Keratinocyte (primary cell): ENCODE measurements at regions not wholly inside any gene's neighbourhood (a gene's known extent, or its start where the extent isn't known, plus 50 kb on each side); places are given as distances from the start of the nearest gene placed in this dataset.

Experiments used
- DNase-seq: peaks from one replicate; pipeline ENCODE4 v3.0.0-alpha.2; 2011; ENCODE audit warnings: low read depth, missing footprints, low spot score
- FAIRE-seq: peaks from 2 replicates; lab custom pipeline; 2011; peaks lifted over from hg19 to GRCh38; lab: Jason Lieb, UNC
- H2AFZ ChIP-seq: 2 replicates; pipeline ENCODE4 v1.6.0; 2012; ENCODE audit warnings: low read length, control low read depth, inconsistent platforms; ENCODE audit not compliant: control insufficient read depth
- H3K27ac ChIP-seq: 2 replicates; pipeline ENCODE4 v1.5.1; 2011; ENCODE audit warnings: low read length; ENCODE audit not compliant: control insufficient read depth, insufficient read depth
- H3K27me3 ChIP-seq: 3 replicates; pipeline ENCODE4 v1.6.0; 2011; ENCODE audit warnings: low read length; ENCODE audit not compliant: control insufficient read depth, insufficient read depth; ENCODE audit errors: extremely low read depth
- H3K36me3 ChIP-seq, 2 experiments: 2 replicates in 1 of 2; 3 replicates in 1 of 2; pipeline ENCODE4 v1.5.1; 2011; ENCODE audit warnings: low read length in 2 of 2, mild to moderate bottlenecking in 1 of 2; ENCODE audit not compliant: control insufficient read depth in 2 of 2, insufficient read depth in 2 of 2; ENCODE audit errors: extremely low read depth in 1 of 2
- H3K4me1 ChIP-seq: 3 replicates; pipeline ENCODE4 v1.5.1; 2011; ENCODE audit warnings: low read length; ENCODE audit not compliant: control insufficient read depth, insufficient read depth; ENCODE audit errors: extremely low read depth
- H3K4me2 ChIP-seq: 3 replicates; pipeline ENCODE4 v1.6.0; 2011; ENCODE audit warnings: low read depth, low read length; ENCODE audit not compliant: control insufficient read depth, insufficient read depth; ENCODE audit errors: extremely low read depth
- H3K4me3 ChIP-seq, 3 experiments: fragments of 200-600 bp in 1 of 3; sonication (generic) in 1 of 3; 2 replicates in 2 of 3; 3 replicates in 1 of 3; pipeline ENCODE4 v1.5.1; 2011 to 2016; ENCODE audit warnings: low read length in 3 of 3, mild to moderate bottlenecking in 3 of 3, control low read depth in 2 of 3, inconsistent platforms in 1 of 3, low read depth in 1 of 3, mixed read lengths in 1 of 3, mixed run types in 1 of 3, moderate library complexity in 1 of 3; ENCODE audit not compliant: control insufficient read depth in 2 of 3, insufficient read depth in 2 of 3; ENCODE audit errors: extremely low read depth in 1 of 3
- H3K79me2 ChIP-seq: 2 replicates; pipeline ENCODE4 v1.6.0; 2012; ENCODE audit warnings: low read length; ENCODE audit not compliant: control insufficient read depth, insufficient read depth
- H3K9ac ChIP-seq: 3 replicates; pipeline ENCODE4 v1.6.0; 2011; ENCODE audit warnings: low read length; ENCODE audit not compliant: control insufficient read depth, insufficient read depth; ENCODE audit errors: extremely low read depth
- H3K9me1 ChIP-seq: 3 replicates; pipeline ENCODE4 v1.6.0; 2011; ENCODE audit warnings: low read length; ENCODE audit not compliant: control insufficient read depth, insufficient read depth; ENCODE audit errors: extremely low read depth
- H3K9me3 ChIP-seq: 2 replicates; pipeline ENCODE4 v1.5.1; 2012; ENCODE audit warnings: low read depth, low read length; ENCODE audit not compliant: control insufficient read depth
- H4K20me1 ChIP-seq: 3 replicates; pipeline ENCODE4 v1.6.0; 2011; ENCODE audit warnings: low read length; ENCODE audit not compliant: control insufficient read depth, insufficient read depth; ENCODE audit errors: extremely low read depth
- EZH2 ChIP-seq: IDR thresholded peaks from one replicate; pipeline ENCODE4 v1.6.1; 2012; ENCODE audit warnings: inconsistent platforms, mild to moderate bottlenecking, low read length, moderate library complexity
- dilution Hi-C: fragments of 300-500 bp; cut with MboI; formaldehyde crosslinking; loops from one replicate; pipeline ENCODE4 v1.7.0; 2020; ENCODE audit warnings: low sequenced_read_pairs; ENCODE audit not compliant: extremely low pct_ligation_motif_present
- TF ChIP-seq, protein P1 (sequence below), 3 experiments: IDR thresholded peaks in 1 of 3; conservative IDR thresholded peaks in 1 of 3; optimal IDR thresholded peaks in 1 of 3; 2 replicates in 2 of 3; 3 replicates in 1 of 3; pipeline versions ENCODE3 to v1.5.1; 2011; ENCODE audit warnings: low read length in 3 of 3, mild to moderate bottlenecking in 3 of 3, moderate library complexity in 2 of 3, control low read depth in 1 of 3, inconsistent platforms in 1 of 3; ENCODE audit not compliant: insufficient read depth in 2 of 3; ENCODE audit errors: extremely low read depth in 1 of 3

DNA sequence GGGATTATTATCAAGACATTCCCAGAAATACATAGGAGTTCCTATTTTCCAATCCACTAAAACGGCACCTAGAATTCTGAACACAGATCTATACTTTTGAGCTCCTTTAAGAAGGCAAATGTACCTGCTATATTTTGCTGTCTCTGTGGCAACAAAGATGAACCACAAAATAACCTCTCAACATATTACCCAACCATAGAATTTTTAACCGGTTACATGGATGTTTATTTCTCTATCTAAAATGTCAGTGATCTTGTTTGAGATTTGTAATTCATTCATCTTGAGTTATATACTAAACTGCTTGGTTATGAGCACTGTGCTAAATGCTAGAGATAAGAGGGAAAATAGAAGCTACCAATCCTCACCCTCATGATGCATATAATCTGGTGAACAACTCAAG is 117.5 kb upstream of the HMGCLL1 start:
- dilution Hi-C loops: no loop called here
- Histone ChIP-seq H3K4me2 (no peak overlapping the region), H3K9ac (no peak overlapping the region), H3K9me1 (no peaks in the 10 kb centered on the region), H3K4me1 (no peaks in the 10 kb centered on the region), H3K27me3 (no peaks in the 10 kb centered on the region), H3K9me3 (no peaks in the 10 kb centered on the region), H3K36me3 (no peaks in the 10 kb centered on the region), H2AFZ (no peak overlapping the region), H3K4me3 (no peak overlapping the region), H3K79me2 (no peaks in the 10 kb centered on the region), H3K27ac (no peak overlapping the region), H4K20me1 (no peaks in the 10 kb centered on the region)
- no peak for DNase-seq
- TF ChIP-seq, protein P1, sequence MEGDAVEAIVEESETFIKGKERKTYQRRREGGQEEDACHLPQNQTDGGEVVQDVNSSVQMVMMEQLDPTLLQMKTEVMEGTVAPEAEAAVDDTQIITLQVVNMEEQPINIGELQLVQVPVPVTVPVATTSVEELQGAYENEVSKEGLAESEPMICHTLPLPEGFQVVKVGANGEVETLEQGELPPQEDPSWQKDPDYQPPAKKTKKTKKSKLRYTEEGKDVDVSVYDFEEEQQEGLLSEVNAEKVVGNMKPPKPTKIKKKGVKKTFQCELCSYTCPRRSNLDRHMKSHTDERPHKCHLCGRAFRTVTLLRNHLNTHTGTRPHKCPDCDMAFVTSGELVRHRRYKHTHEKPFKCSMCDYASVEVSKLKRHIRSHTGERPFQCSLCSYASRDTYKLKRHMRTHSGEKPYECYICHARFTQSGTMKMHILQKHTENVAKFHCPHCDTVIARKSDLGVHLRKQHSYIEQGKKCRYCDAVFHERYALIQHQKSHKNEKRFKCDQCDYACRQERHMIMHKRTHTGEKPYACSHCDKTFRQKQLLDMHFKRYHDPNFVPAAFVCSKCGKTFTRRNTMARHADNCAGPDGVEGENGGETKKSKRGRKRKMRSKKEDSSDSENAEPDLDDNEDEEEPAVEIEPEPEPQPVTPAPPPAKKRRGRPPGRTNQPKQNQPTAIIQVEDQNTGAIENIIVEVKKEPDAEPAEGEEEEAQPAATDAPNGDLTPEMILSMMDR (optimal IDR thresholded peaks at IDR 0.05 in 1 of 3, IDR thresholded peaks at IDR 0.05 in 1 of 3, conservative IDR thresholded peaks at IDR 0.05 in 1 of 3; ENCODE audit: extremely low read depth in 1 of 3, insufficient read depth in 2 of 3, low read length in 3 of 3): no peak
- TF ChIP-seq EZH2: no peak
- FAIRE-seq: no peak

GRCh38 chr6:55696041-55696440 is 117.0 kb upstream of the HMGCLL1 start:
- Histone ChIP-seq H3K9ac (no peak overlapping the region), H3K4me2 (no peak overlapping the region), H3K36me3 (no peaks in the 10 kb centered on the region), H3K9me1 (no peaks in the 10 kb centered on the region), H2AFZ (no peak overlapping the region), H3K4me1 (no peaks in the 10 kb centered on the region), H3K4me3 (no peak overlapping the region), H3K9me3 (no peaks in the 10 kb centered on the region), H3K27ac (no peak overlapping the region), H3K27me3 (no peaks in the 10 kb centered on the region), H4K20me1 (no peaks in the 10 kb centered on the region), H3K79me2 (no peaks in the 10 kb centered on the region)
- FAIRE-seq (no peak), DNase-seq (no peak)
- TF ChIP-seq, protein P1 (optimal IDR thresholded peaks at IDR 0.05 in 1 of 3, IDR thresholded peaks at IDR 0.05 in 1 of 3, conservative IDR thresholded peaks at IDR 0.05 in 1 of 3; ENCODE audit: extremely low read depth in 1 of 3, insufficient read depth in 2 of 3, low read length in 3 of 3): no peak
- TF ChIP-seq EZH2: no peak
- dilution Hi-C loops: no loop called here
